ENCODE measurements at regions not wholly inside any gene's neighbourhood (a gene's known extent, or its start where the extent isn't known, plus 50 kb on each side); places are given as distances from the start of the nearest gene placed in this dataset.

GRCh38 chr10:10368951-10369576 is 648.6 kb upstream of the CELF2 start:
- no peak for DNase-seq

DNA sequence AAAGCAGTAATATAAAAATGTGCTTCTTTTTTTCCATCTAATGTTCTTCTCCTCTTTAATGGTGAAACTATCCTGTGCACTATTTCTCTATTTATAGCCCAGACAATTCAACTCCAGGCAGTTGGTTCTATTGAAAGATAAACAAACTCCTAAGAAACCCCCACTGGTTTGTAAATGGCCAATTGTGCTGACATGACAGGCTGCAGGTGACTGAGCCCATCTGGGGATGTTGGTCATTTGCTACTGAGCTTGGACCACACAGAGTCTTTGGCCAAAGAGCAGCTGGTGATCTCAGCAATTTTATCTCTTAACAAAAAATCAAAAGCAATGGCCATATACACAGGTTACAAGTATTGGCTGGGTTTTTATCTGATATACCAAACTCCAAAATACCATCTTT is 631.8 kb upstream of the CELF2 start:
- no peak for DNase-seq

GRCh38 chr10:10389182-10389581 is 628.5 kb upstream of the CELF2 start:
- DNase-seq, result no peak

- no peak for DNase-seq
These were observed 625.2 kb upstream of the CELF2 start for GRCh38 chr10:10392511-10392910.

- peak; percentile 54 for DNase-seq
These were observed 622.6 kb upstream of the CELF2 start for GRCh38 chr10:10394933-10395658.

DNA sequence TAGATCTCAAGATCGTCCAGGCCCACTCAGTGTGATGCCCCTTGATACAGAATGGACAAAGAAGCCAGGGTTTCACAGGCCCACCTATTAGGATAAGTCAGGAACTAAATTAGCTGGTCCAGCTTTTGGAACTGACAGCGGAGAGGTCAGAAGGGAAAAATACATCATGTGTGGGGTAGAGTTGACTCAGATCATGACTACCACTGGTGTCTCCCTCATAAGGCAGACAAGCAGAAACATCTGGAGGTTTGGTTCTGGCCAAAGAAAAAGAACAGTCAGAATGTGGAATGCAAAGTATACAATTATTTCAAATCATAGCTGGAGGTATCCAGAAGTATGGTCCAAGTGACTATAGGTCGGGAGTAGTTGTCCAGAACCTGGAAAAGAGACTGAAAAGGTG is 621.1 kb upstream of the CELF2 start:
- peak; percentile 7 for DNase-seq

- DNase-seq, result no peak
These were observed 619.8 kb upstream of the CELF2 start for GRCh38 chr10:10397906-10398305.

DNA sequence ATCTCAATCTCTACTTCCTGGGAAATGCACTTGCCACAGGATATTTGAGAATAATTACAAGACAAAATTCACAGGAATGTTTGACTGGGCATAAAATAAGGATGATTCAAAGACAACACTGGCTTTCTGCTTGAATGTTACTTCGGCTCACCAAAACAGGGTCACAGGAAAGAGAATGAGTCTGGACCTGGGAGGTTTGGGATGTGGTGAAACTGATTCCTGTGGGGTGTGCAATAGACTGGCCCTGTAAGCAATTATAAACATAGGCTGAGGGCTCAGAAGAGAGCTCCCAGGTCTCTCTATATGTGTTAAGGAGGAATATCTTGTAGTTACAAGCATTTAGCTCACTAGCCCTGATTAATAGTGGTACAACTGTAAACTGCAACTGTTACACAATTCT is 613.9 kb upstream of the CELF2 start:
- peak; percentile 29 for DNase-seq

- DNase-seq, result no peak
These were observed 600.0 kb upstream of the CELF2 start for GRCh38 chr10:10417671-10418070.

- no peak for DNase-seq
These were observed 599.3 kb upstream of the CELF2 start for GRCh38 chr10:10418387-10418786.

GRCh38 chr10:10421071-10421470 is 596.6 kb upstream of the CELF2 start:
- DNase-seq, result no peak

DNA sequence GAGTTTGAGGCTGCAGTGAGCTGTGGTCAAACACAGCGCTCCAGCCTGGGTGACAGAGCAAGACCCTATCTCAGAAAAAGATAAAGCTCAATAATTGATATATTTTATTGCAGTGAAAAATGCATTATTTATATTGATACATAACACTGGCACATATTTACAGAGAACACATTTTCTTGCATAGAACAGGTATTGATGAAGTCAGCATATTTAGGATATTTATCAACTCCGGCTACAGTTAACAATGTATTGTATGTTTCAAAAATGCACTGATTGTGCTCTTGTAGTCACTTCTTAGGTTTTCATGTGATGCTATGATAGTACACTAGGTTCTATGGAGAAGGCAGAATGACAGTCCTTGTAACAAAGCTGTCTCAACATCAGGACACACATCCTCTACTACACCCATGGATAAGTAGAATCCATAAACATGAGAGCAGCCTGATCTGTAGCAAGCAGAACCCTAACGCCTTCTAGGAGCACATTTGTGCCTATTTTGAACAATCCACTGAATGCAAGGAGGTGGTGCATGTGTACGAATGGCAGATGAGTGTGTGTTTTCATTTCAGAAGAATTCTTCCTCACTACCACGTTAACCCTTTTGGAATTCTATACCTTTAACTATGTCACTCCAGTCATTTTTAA is 586.1 kb upstream of the CELF2 start:
- DNase-seq, result no peak

GRCh38 chr10:10432296-10433035 is 585.2 kb upstream of the CELF2 start:
- DNase-seq, result peak; percentile 12

DNA sequence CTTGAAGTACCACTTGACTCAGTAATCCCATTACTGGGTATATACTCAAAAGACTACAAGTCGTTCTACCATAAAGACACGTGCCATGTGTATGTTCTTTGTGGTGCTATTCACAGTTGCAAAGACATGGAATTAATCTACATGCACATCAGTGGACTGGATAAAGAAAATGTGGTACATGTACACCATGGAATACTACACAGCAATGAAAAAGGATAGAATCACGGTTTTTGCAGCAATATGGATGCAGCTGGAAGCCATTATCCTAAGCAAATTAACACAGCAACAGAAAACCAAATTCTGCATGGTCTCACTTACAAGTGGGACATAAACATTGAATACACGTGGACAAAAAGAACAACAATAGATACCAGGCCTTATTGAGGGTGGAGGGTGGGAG is 583.4 kb upstream of the CELF2 start:
- no peak for DNase-seq

- DNase-seq, result no peak
These were observed 579.8 kb upstream of the CELF2 start for GRCh38 chr10:10437886-10438285.

GRCh38 chr10:10438335-10439100 is 579.2 kb upstream of the CELF2 start:
- no peak for DNase-seq

- DNase-seq, result no peak
These were observed 560.8 kb upstream of the CELF2 start for GRCh38 chr10:10456856-10457255.

DNA sequence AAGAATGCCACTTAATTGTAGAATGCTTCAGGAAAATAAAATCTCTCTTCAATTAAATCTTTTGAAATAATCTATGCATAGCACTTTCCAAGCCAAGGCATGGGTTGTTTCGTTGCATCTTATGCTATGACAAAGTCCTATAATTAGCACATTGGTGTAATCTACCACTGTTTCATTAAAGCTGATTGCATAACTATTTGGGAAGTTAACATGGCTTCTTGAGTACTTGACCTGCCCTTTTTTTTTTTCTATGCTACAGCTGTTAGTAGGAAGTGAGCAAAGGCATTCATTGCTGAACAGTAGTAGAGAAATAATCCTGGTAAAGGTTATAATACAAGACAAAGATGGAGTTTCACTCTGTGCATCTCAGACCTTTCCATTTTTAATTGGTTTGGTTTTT is 557.2 kb upstream of the CELF2 start:
- DNase-seq, result no peak

- no peak for DNase-seq
These were observed 555.3 kb upstream of the CELF2 start for GRCh38 chr10:10462151-10462941.

DNA sequence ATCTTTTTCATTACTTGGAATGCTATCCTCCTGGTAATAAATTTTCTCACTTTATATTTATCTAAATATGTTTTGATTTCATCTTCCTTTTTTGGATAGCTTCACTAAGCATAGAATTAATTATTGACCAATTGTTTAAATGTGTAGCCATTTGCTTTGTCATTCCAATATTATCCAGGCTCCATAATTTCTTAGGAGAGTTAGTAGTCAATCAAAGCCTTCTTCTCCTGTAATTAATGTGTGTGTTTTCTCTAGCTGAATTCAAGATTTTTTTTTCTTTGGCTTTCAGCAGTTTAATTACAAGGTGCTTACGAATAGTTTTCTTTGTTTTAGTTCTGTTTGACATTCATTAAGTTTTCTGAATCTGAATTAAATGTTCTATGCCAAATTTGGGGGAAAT is 545.9 kb upstream of the CELF2 start:
- no peak for DNase-seq

DNA sequence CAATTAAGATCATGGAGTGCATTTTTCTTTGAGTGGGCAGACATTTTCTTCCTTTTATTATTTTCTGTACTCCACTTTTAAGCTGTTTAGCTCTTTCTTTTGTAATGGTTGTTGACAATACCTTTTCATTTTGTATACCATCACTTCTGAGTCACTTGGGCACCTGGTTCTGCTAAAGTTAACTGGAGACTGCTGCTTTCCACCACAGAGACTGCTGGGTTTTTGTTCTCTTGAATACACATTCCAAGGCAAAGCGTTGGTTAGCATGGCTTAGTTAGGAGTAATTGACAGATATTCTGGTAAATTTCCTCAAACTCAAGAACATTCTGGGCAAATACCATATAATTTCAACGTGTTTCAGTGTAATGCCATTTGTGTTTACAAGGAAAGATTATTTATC is 541.9 kb upstream of the CELF2 start:
- no peak for DNase-seq

- DNase-seq, result peak; percentile 31
These were observed 539.8 kb upstream of the CELF2 start for GRCh38 chr10:10477844-10478243.
